Mesothelial cell of epicardium (in vitro differentiated cells): ENCODE measurements at regions not wholly inside any gene's neighbourhood (a gene's known extent, or its start where the extent isn't known, plus 50 kb on each side); places are given as distances from the start of the nearest gene placed in this dataset.

Source experiments
- DNase-seq, 2 experiments: peaks; one replicate each; pipeline ENCODE4 v3.0.0; 2021; ENCODE audit warnings: low spot score in 2 of 2; ENCODE audit not compliant: unreplicated experiment in 2 of 2
- H3K27ac Mint-ChIP-seq: 2 replicates; pipeline ENCODE4 v1.8.0; 2021; ENCODE audit warnings: mixed read lengths
- H3K27me3 Mint-ChIP-seq: 2 replicates; pipeline ENCODE4 v1.8.0; 2021; ENCODE audit warnings: low read depth, mixed read lengths
- H3K36me3 Mint-ChIP-seq: 2 replicates; pipeline ENCODE4 v1.8.0; 2021; ENCODE audit warnings: mixed read lengths
- H3K4me1 Mint-ChIP-seq: 2 replicates; pipeline ENCODE4 v1.8.0; 2021; ENCODE audit warnings: mixed read lengths
- H3K4me3 Mint-ChIP-seq: 2 replicates; pipeline ENCODE4 v1.8.0; 2021; ENCODE audit warnings: mild to moderate bottlenecking, moderate library complexity, mixed read lengths
- H3K9me3 Mint-ChIP-seq: 2 replicates; pipeline ENCODE4 v1.8.0; 2021; ENCODE audit warnings: mixed read lengths
- TF ChIP-seq, protein P1 (sequence below): fragments of 200-600 bp; sonication (generic); IDR thresholded peaks from one replicate; pipeline ENCODE4 v1.5.0; 2021; ENCODE audit warnings: antibody characterized with exemption; ENCODE audit not compliant: unreplicated experiment

DNA sequence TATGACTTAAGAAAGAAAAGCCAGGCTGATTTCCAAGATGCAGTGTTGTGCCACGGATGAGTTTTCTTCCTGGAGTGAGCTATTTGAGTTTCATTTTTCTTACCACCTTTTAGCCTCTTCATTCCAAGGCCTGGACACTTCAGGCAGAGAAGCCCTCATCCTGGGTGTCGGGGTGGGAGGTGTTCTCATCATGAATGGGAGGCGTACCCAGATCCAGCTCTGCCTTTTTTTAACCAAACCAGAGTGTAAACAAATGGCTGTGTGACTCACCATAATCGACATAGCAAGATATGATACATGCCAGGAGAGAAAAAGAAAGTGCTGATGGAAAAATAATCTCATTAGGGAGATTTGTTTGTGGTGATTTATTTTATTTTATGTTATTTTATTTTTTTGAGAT, 79.9 kb downstream of the ARF6 start:
- Mint-ChIP-seq H3K27ac (peak overlapping the region; percentile 98), H3K4me3 (no peak overlapping the region), H3K27me3 (no peaks in the 10 kb centered on the region), H3K36me3 (no peaks in the 10 kb centered on the region), H3K4me1 (peaks cover 39% of the 10 kb centered on the region), H3K9me3 (no peaks in the 10 kb centered on the region)
- TF ChIP-seq, protein P1, sequence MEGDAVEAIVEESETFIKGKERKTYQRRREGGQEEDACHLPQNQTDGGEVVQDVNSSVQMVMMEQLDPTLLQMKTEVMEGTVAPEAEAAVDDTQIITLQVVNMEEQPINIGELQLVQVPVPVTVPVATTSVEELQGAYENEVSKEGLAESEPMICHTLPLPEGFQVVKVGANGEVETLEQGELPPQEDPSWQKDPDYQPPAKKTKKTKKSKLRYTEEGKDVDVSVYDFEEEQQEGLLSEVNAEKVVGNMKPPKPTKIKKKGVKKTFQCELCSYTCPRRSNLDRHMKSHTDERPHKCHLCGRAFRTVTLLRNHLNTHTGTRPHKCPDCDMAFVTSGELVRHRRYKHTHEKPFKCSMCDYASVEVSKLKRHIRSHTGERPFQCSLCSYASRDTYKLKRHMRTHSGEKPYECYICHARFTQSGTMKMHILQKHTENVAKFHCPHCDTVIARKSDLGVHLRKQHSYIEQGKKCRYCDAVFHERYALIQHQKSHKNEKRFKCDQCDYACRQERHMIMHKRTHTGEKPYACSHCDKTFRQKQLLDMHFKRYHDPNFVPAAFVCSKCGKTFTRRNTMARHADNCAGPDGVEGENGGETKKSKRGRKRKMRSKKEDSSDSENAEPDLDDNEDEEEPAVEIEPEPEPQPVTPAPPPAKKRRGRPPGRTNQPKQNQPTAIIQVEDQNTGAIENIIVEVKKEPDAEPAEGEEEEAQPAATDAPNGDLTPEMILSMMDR = no peak
- no peak for DNase-seq

DNA sequence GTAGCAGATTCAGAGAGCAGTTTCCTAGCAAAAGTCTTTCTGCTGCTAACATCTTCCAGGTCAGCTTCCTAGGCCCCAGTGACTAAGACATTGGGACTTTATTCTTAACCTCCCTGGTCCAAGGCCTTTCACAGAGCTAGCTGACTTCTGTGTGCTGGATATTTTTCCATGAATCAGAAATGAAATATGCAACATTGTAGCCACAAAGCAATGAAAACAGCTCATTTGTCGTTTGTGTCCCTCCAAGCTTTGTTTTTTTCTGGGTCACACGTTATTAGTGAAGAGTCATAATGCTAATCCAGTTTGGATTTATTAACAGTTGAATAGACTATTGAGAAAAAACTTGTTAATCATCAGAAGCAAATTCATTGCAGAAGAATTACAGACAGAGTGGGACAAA, 82.4 kb downstream of the ARF6 start:
- no peak for DNase-seq
- Mint-ChIP-seq H3K4me1 (peaks cover 34% of the 10 kb centered on the region), H3K9me3 (no peaks in the 10 kb centered on the region), H3K27me3 (no peaks in the 10 kb centered on the region), H3K36me3 (no peaks in the 10 kb centered on the region), H3K27ac (peak overlapping the region; percentile 21), H3K4me3 (no peak overlapping the region)
- TF ChIP-seq, protein P1 = no peak

DNA sequence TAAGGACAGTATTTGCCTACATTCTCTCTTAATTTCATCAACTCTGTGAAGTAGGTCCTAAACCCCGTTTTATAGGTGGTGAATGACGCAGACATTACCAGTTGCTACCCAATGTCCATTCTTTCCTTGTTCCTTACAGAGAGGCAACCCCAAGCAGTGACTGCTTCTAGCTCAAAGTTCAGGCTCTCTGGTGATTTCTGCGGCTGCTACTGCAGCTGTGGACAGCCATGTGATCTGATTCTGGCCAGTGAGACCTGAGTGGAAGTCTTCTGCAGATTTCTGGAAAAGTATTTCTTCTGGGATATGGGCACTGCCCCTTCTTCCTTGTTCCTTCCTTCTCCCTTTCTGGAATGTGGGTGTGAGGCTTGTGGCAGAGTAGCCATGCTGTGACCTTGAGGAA, 82.9 kb downstream of the ARF6 start:
- TF ChIP-seq, protein P1 = no peak
- no peaks in the 10 kb centered on the region for H3K36me3 Mint-ChIP-seq
- H3K9me3 Mint-ChIP-seq = no peaks in the 10 kb centered on the region
- DNase-seq = no peak
- H3K27ac Mint-ChIP-seq = no peak overlapping the region
- H3K27me3 Mint-ChIP-seq = no peaks in the 10 kb centered on the region
- H3K4me3 Mint-ChIP-seq = no peak overlapping the region
- H3K4me1 Mint-ChIP-seq = peaks cover 29% of the 10 kb centered on the region

DNA sequence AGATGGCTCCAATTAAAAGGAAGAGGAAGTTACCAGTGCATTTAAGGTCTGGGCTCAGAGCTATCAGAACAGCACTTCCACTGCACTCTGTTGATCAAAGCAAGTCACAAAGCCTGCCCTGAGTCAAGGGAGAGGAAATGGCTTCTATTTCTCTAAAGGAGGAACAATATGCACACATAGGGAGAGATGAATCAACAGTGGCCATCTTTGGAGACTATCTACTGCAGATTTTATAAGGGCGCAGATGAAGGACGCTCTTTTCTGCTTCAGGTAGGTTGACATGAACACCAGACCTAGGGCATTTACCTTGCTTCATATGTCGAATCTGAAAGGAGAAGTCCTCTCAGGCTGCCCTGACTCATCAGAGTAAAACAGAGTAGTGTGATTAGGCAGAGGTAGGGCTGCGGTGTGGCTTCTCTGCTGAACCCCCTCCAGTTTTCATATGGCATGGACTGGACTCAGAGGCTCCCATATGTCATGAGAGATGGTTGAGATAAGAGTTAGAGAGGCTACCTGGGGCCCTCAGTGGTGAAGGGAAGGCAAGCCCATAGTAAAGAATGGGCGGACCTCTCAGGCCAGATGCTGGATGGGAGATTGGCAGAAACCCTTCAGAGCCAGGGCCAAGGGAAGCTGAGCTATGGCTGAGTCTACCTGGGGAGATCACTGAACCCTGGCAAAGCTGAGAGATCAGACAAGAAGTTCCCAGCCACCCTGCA, 84.4 kb downstream of the ARF6 start:
- no peak for DNase-seq
- Mint-ChIP-seq H3K36me3 (no peaks in the 10 kb centered on the region), H3K4me3 (no peak overlapping the region), H3K4me1 (peaks cover 19% of the 10 kb centered on the region), H3K27me3 (no peaks in the 10 kb centered on the region), H3K27ac (no peak overlapping the region), H3K9me3 (no peaks in the 10 kb centered on the region)
- TF ChIP-seq, protein P1 = no peak

DNA sequence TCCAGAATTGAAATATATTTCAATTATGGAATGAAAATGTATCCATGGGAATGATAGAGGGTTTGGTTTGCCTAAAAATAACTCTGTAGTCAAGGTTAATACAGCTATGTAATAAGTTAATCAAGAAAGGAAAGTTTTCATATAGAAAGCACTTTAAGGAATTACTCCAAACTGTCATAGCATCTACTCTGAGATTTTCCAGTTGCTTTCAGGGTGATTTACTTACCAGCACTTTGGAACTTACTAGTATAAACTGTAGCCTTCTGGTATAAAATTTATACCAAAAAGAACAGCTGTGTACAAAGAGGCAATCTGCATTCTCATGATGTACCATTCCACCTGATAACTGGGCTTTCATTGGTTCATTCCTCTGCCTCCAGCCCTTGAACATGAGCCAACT, 87.1 kb downstream of the ARF6 start:
- Mint-ChIP-seq H3K4me3 (no peak overlapping the region), H3K4me1 (peaks cover 14% of the 10 kb centered on the region)
- TF ChIP-seq, protein P1 = no peak

More for the DNA sequence above, 87.1 kb downstream of the ARF6 start:
- H3K27ac Mint-ChIP-seq = no peak overlapping the region
- H3K27me3 Mint-ChIP-seq = no peaks in the 10 kb centered on the region
- no peak for DNase-seq
- H3K9me3 Mint-ChIP-seq = no peaks in the 10 kb centered on the region
- no peaks in the 10 kb centered on the region for H3K36me3 Mint-ChIP-seq
